Neural progenitor cell (in vitro differentiated cells): ENCODE measurements at regions not wholly inside any gene's neighbourhood (a gene's known extent, or its start where the extent isn't known, plus 50 kb on each side); places are given as distances from the start of the nearest gene placed in this dataset.

Source experiments
- DNase-seq: peaks from one replicate; pipeline ENCODE4 v3.0.0-alpha.2; 2016; ENCODE audit warnings: low spot score
- H2AFZ ChIP-seq: fragments of 200-600 bp; sonication (generic); replicated peaks from 2 replicates; pipeline ENCODE4 v1.6.1; 2016; ENCODE audit warnings: antibody characterized with exemption
- H3F3A ChIP-seq: fragments of 200-600 bp; sonication (generic); 2 replicates; pipeline ENCODE4 v1.6.1; 2016; ENCODE audit warnings: antibody characterized with exemption, low read depth
- H3K27ac ChIP-seq: fragments of 200-600 bp; sonication (generic); 2 replicates; pipeline ENCODE4 v1.5.1; 2016; ENCODE audit warnings: mild to moderate bottlenecking
- H3K27me3 ChIP-seq: fragments of 200-600 bp; sonication (generic); 2 replicates; pipeline ENCODE4 v1.6.1; 2016; ENCODE audit warnings: mild to moderate bottlenecking, moderate library complexity
- H3K36me3 ChIP-seq: fragments of 200-600 bp; sonication (generic); 2 replicates; pipeline ENCODE4 v1.5.1; 2016
- H3K4me1 ChIP-seq: fragments of 200-600 bp; sonication (generic); 2 replicates; pipeline ENCODE4 v1.6.1; 2016; ENCODE audit warnings: mixed run types
- H3K4me2 ChIP-seq: fragments of 200-600 bp; sonication (generic); 2 replicates; pipeline ENCODE4 v1.6.1; 2016
- H3K4me3 ChIP-seq: fragments of 200-600 bp; sonication (generic); 2 replicates; pipeline ENCODE4 v1.5.1; 2016
- H3K79me2 ChIP-seq: fragments of 200-600 bp; sonication (generic); 2 replicates; pipeline ENCODE4 v1.6.1; 2016; ENCODE audit warnings: low read depth
- H3K9ac ChIP-seq: fragments of 200-600 bp; sonication (generic); 2 replicates; pipeline ENCODE4 v1.6.1; 2016
- H3K9me3 ChIP-seq: fragments of 200-600 bp; sonication (generic); 2 replicates; pipeline ENCODE4 v1.5.1; 2016; ENCODE audit warnings: low read depth
- H4K20me1 ChIP-seq: fragments of 200-600 bp; sonication (generic); 2 replicates; pipeline ENCODE4 v1.6.1; 2016; ENCODE audit warnings: low read depth
- H3K27ac Mint-ChIP-seq: 3 replicates; pipeline ENCODE4 v1.8.0; 2021; ENCODE audit warnings: mixed read lengths
- H3K27me3 Mint-ChIP-seq: 2 replicates; pipeline ENCODE4 v1.8.0; 2022; ENCODE audit warnings: low read depth, mild to moderate bottlenecking, inconsistent platforms, moderate library complexity, mixed read lengths; ENCODE audit not compliant: insufficient read depth
- H3K36me3 Mint-ChIP-seq: 3 replicates; pipeline ENCODE4 v1.8.0; 2021; ENCODE audit warnings: mixed read lengths
- H3K4me1 Mint-ChIP-seq: 3 replicates; pipeline ENCODE4 v1.8.0; 2021; ENCODE audit warnings: mixed read lengths
- H3K4me3 Mint-ChIP-seq: 3 replicates; pipeline ENCODE4 v1.8.0; 2021; ENCODE audit warnings: mild to moderate bottlenecking, moderate library complexity, mixed read lengths
- H3K9me3 Mint-ChIP-seq: 3 replicates; pipeline ENCODE4 v1.8.0; 2020; ENCODE audit warnings: mixed read lengths
- EZH2 ChIP-seq: fragments of 200-600 bp; sonication (generic); IDR thresholded peaks from 2 replicates; pipeline ENCODE4 v1.6.1; 2017; ENCODE audit warnings: antibody characterized with exemption, mild to moderate bottlenecking, moderate library complexity
- EZH2phosphoT487 ChIP-seq: fragments of 200-600 bp; sonication (generic); IDR thresholded peaks from 2 replicates; pipeline ENCODE4 v1.6.1; 2017; ENCODE audit warnings: antibody characterized with exemption
- TF ChIP-seq, protein P1 (sequence below): fragments of 200-600 bp; sonication (generic); IDR thresholded peaks from 2 replicates; pipeline ENCODE4 v1.5.1; 2017; ENCODE audit warnings: antibody characterized with exemption, mild to moderate bottlenecking

DNA sequence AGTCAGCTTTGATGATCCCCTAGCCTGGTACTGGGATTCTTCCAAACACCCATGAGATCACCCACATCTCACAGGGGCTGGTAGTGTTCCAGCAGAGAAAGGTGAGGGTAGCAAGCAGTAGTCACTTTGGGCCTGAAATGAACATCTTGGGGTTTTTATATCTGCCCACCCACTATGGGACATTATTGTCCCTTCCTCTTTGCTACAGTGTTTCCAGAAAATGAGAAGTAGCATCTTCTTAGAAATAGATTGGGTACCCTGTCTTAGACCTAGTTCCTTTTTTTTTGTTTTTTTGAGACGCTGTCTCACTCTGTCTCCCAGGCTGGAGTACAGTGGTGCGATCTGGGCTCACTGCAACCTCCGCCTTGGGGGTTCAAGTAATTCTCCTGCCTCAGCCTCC, 249.2 kb upstream of the ANKRD55 start:
- H3K4me3 ChIP-seq = no peak overlapping the region
- TF ChIP-seq, protein P1, sequence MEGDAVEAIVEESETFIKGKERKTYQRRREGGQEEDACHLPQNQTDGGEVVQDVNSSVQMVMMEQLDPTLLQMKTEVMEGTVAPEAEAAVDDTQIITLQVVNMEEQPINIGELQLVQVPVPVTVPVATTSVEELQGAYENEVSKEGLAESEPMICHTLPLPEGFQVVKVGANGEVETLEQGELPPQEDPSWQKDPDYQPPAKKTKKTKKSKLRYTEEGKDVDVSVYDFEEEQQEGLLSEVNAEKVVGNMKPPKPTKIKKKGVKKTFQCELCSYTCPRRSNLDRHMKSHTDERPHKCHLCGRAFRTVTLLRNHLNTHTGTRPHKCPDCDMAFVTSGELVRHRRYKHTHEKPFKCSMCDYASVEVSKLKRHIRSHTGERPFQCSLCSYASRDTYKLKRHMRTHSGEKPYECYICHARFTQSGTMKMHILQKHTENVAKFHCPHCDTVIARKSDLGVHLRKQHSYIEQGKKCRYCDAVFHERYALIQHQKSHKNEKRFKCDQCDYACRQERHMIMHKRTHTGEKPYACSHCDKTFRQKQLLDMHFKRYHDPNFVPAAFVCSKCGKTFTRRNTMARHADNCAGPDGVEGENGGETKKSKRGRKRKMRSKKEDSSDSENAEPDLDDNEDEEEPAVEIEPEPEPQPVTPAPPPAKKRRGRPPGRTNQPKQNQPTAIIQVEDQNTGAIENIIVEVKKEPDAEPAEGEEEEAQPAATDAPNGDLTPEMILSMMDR = no peak
- TF ChIP-seq EZH2phosphoT487 (no peak), EZH2 (no peak)
- no peak overlapping the region for H3K4me2 ChIP-seq
- H3K9me3 Mint-ChIP-seq = peaks cover 6% of the 10 kb centered on the region
- H3K36me3 ChIP-seq = no peaks in the 10 kb centered on the region
- H3K27me3 ChIP-seq = peaks cover 37% of the 10 kb centered on the region
- H3K9me3 ChIP-seq = no peaks in the 10 kb centered on the region
- peak overlapping the region; percentile 84 for H3K4me3 Mint-ChIP-seq
- peaks cover 15% of the 10 kb centered on the region for H3K4me1 ChIP-seq
- no peaks in the 10 kb centered on the region for H4K20me1 ChIP-seq
- H3K27ac Mint-ChIP-seq = no peak overlapping the region
- H3K36me3 Mint-ChIP-seq = no peaks in the 10 kb centered on the region
- peaks cover 9% of the 10 kb centered on the region for H3F3A ChIP-seq
- H3K4me1 Mint-ChIP-seq = peaks cover 28% of the 10 kb centered on the region
- DNase-seq = no peak
- H3K27me3 Mint-ChIP-seq = no peaks in the 10 kb centered on the region
- no peak overlapping the region for H3K9ac ChIP-seq
- H3K79me2 ChIP-seq = no peaks in the 10 kb centered on the region
- H2AFZ ChIP-seq = no peak overlapping the region
- H3K27ac ChIP-seq = no peak overlapping the region

DNA sequence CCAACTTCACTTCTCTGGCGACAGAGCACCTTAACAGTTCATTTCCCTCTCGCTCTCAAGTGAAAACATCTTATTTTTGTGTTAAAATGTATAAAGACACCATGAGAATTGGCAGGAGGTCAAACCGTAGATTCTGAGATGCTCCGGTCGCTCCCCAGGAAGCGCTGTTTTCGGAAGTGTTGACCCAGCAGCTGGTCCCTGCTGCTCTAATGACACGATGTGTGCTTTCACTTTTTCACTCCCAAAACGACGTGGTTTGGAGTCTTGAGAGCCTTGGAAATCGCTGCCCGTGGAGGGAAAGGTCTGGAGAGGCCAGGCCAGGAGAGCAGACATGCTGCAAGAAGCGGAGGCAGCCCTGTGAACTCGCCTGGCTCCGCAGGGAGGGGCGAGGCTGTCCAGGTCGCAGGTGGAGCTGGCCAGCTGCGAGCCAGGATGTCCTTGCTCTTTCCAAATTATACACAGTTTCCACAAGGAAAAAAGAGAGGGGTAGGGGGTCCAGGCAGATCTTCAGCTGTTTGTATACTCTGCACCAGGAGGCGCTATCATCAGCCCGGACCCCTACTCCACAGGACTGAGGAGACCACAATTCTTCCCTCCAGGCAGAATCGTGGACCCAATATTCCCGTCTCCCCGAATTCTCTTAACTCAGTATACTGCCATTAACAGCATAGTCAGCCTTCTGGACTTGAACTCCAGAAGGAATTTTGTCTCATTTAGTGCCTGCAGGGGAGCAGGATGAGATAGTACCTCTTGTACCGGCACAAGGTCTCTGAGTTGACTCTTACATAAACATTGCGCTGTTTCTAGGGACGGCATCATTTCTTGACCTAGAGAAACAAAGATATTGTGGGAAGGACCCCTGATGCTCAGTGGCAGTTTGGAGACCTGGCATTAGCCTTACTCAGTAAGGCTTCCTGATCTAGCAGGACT, 248.6 kb upstream of the ANKRD55 start:
- Histone ChIP-seq H3K4me2 (peak overlapping the region; percentile 96), H3K27ac (no peak overlapping the region), H3K4me1 (peaks cover 15% of the 10 kb centered on the region), H3K27me3 (peaks cover 37% of the 10 kb centered on the region), H3K36me3 (no peaks in the 10 kb centered on the region), H2AFZ (peak overlapping the region; percentile 97), H3F3A (peaks cover 9% of the 10 kb centered on the region), H4K20me1 (no peaks in the 10 kb centered on the region), H3K79me2 (no peaks in the 10 kb centered on the region), H3K9ac (no peak overlapping the region), H3K9me3 (no peaks in the 10 kb centered on the region), H3K4me3 (peak overlapping the region; percentile 64)
- peak; percentile 59 for DNase-seq
- TF ChIP-seq EZH2 (no peak), EZH2phosphoT487 (no peak)
- TF ChIP-seq, protein P1 = peak; percentile 63
- Mint-ChIP-seq H3K27me3 (no peaks in the 10 kb centered on the region), H3K4me1 (peaks cover 32% of the 10 kb centered on the region), H3K36me3 (no peaks in the 10 kb centered on the region), H3K9me3 (peaks cover 2% of the 10 kb centered on the region), H3K4me3 (peak overlapping the region; percentile 84), H3K27ac (peak overlapping the region; percentile 37)

DNA sequence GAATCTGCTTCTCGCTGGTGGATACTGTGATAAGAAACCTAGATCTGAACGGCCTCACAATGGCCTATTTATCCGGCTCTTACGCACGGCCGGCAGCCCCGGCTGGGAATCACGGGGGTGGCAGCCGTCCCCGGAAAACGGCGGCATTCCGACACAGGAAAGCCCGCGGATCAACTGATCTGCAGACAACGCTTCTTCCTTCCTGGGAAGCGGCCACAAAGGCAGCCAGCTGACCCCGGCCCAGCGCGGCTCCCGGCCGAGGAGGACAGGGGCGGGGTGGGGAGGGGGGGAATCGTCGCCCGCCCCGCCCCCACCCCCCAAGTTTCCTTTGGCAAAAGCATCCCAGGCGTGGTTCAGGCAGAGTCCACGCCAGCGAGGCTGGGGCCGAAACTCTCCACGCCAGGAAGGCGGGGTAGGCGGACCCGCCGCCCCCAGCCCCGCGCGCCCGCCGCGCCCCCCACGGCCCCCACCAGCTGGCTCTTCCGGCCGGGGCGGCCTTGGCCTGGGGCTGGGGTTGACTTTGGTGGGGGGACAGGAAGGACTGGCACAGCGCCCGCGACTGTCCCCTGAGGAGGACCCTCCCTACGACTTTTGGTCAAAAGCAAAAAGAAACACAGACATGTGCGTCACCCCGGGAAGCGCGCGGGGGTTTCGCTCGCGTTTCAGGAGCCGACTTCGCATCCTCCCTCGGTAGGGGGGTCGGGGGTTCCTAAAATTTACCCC, 247.7 kb upstream of the ANKRD55 start:
- Histone ChIP-seq H3K4me3 (peak overlapping the region; percentile 64), H3K36me3 (no peaks in the 10 kb centered on the region), H3K79me2 (no peaks in the 10 kb centered on the region), H3K4me1 (peaks cover 15% of the 10 kb centered on the region), H3K9ac (no peak overlapping the region), H3K4me2 (peak overlapping the region; percentile 96), H3K9me3 (no peaks in the 10 kb centered on the region), H3F3A (peaks cover 9% of the 10 kb centered on the region), H2AFZ (peak overlapping the region; percentile 97), H3K27me3 (peaks cover 37% of the 10 kb centered on the region), H4K20me1 (no peaks in the 10 kb centered on the region), H3K27ac (no peak overlapping the region)
- Mint-ChIP-seq H3K9me3 (no peaks in the 10 kb centered on the region), H3K27me3 (peaks cover 2% of the 10 kb centered on the region), H3K4me3 (peak overlapping the region; percentile 86), H3K4me1 (peaks cover 41% of the 10 kb centered on the region), H3K27ac (peak overlapping the region; percentile 37), H3K36me3 (no peaks in the 10 kb centered on the region)
- TF ChIP-seq, protein P1 = no peak
- no peak for TF ChIP-seq EZH2phosphoT487
- TF ChIP-seq EZH2 = no peak
- DNase-seq = peak; percentile 87
